Vagina (tissue), 2 donors: ENCODE measurements at regions not wholly inside any gene's neighbourhood (a gene's known extent, or its start where the extent isn't known, plus 50 kb on each side); places are given as distances from the start of the nearest gene placed in this dataset.

Experiments
- DNase-seq, 2 donors: peaks; one replicate each; pipeline ENCODE4 v3.0.0-alpha.2; 2017; ENCODE audit errors: extremely low spot score in 2 of 2
- H3K27ac ChIP-seq: fragments of 200-600 bp; sonication (generic); one replicate; pipeline ENCODE4 v1.5.1; 2019
- H3K27me3 ChIP-seq: fragments of 200-600 bp; sonication (generic); one replicate; pipeline ENCODE4 v1.5.1; 2019
- H3K36me3 ChIP-seq, 2 donors: fragments of 200-600 bp; sonication (generic); one replicate each; pipeline ENCODE4 v1.5.1; 2017 to 2019
- H3K4me1 ChIP-seq: fragments of 200-600 bp; sonication (generic); one replicate; pipeline ENCODE4 v1.5.1; 2019
- H3K4me3 ChIP-seq, 2 donors: fragments of 200-600 bp; sonication (generic); 1 replicate in 1 of 2; 2 replicates in 1 of 2; pipeline ENCODE4 v1.5.1; 2016 to 2019
- H3K9me3 ChIP-seq: fragments of 200-600 bp; sonication (generic); one replicate; pipeline ENCODE4 v1.5.1; 2019
- CTCF ChIP-seq, 3 experiments: fragments of 450-650 bp in 2 of 3; fragments of 200-600 bp in 1 of 3; sonication (generic) in 1 of 3; IDR thresholded peaks; one replicate each; pipeline ENCODE4 v1.5.1; 2017 to 2019; ENCODE audit warnings: antibody characterized with exemption in 3 of 3, mild to moderate bottlenecking in 2 of 3, moderate library complexity in 2 of 3
- POLR2A ChIP-seq, 2 donors: fragments of 450-650 bp; IDR thresholded peaks; one replicate each; pipeline ENCODE4 v1.6.1; 2017; ENCODE audit warnings: antibody characterized with exemption in 2 of 2, mild to moderate bottlenecking in 2 of 2, moderate library complexity in 2 of 2
- POLR2AphosphoS5 ChIP-seq, 2 donors: sonication (generic); formaldehyde crosslinking; IDR thresholded peaks; one replicate each; pipeline ENCODE4 v1.9.0; 2017; ENCODE audit warnings: antibody characterized with exemption in 2 of 2, mild to moderate bottlenecking in 2 of 2, low read depth in 1 of 2; ENCODE audit not compliant: insufficient read depth in 1 of 2
- intact Hi-C: fragments of 100-400 bp; cut with DNase I; formaldehyde crosslinking; loops from one replicate; pipeline ENCODE4 v1.15.1; 2023

DNA sequence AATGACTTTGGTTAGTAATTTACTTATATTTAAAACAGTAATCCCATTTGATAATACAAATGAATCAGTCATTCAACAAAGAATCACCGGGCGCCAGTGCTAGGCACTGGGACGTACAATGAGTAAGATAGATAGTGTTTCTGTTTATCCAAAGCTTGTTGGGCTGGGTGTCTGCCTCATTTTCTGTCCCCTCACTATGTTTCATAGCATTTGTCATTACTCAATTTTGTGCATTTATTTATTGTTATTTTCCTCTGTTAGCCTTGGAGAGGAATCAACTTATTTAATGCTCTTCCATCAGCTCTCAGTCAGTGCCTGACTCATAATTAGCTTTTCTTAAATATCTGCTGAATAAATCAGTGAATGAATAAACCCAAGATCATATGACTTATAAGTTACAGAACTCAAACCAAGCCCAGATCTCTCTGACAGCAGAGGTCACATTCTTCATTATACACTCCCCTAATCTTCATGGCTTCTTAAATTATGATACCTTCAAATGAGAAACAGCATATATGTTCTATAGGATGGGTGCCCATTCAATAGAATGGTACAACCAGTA lies 86.2 kb downstream of the TSPAN8 start:
- Histone ChIP-seq H3K36me3 (no peaks in the 10 kb centered on the region), H3K4me3 (no peak overlapping the region), H3K9me3 (no peaks in the 10 kb centered on the region), H3K27ac (no peak overlapping the region), H3K4me1 (no peaks in the 10 kb centered on the region), H3K27me3 (no peaks in the 10 kb centered on the region)
- DNase-seq: no peak
- TF ChIP-seq CTCF (IDR thresholded peaks at IDR 0.05): no peak
- TF ChIP-seq POLR2A (IDR thresholded peaks at IDR 0.05): no peak
- TF ChIP-seq POLR2AphosphoS5 (IDR thresholded peaks at IDR 0.05; ENCODE audit: insufficient read depth in 1 of 2, low read depth in 1 of 2): no peak
- intact Hi-C loops: no loop called here

DNA sequence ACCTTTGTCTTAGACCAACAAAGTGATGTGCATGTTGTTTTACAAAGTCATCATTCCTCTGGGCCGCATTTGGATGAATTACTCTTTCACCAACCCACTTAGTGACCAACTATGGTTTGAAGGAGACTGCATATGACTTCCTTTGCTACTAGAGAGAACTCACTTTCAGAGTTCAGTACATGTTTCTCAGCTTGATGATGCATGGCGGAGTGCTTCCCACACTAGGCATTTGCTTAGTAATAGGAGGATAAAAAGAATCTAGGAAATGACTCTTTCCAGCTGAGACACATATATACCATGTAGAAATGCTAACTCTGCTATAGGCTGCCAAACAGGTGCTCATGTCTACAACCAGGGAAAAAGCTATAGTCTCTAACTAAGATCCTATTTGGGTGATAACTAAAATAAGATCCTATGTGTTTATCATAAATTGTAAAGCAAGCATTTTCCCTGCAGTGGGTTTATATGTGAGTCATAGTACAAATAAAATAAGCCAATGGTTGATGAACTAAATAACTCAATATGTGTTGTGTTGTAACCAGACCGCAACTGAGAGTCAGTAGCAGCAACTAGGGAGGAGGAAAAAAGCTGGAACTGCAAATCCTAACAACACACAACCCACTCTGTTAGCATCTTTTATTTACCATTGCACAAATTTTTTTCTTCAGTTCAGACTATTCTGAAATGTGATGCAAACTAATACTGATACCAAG lies 87.2 kb downstream of the TSPAN8 start:
- DNase-seq: no peak
- H3K4me1 ChIP-seq: no peaks in the 10 kb centered on the region
- H3K4me3 ChIP-seq: no peak overlapping the region
- TF ChIP-seq POLR2AphosphoS5 (IDR thresholded peaks at IDR 0.05; ENCODE audit: insufficient read depth in 1 of 2, low read depth in 1 of 2): no peak
- no peak for TF ChIP-seq POLR2A (IDR thresholded peaks at IDR 0.05)
- no peak for TF ChIP-seq CTCF (IDR thresholded peaks at IDR 0.05)
- H3K27me3 ChIP-seq: no peaks in the 10 kb centered on the region
- no peak overlapping the region for H3K27ac ChIP-seq
- H3K36me3 ChIP-seq: no peaks in the 10 kb centered on the region
- H3K9me3 ChIP-seq: no peaks in the 10 kb centered on the region
- intact Hi-C loops: no loop called here

DNA sequence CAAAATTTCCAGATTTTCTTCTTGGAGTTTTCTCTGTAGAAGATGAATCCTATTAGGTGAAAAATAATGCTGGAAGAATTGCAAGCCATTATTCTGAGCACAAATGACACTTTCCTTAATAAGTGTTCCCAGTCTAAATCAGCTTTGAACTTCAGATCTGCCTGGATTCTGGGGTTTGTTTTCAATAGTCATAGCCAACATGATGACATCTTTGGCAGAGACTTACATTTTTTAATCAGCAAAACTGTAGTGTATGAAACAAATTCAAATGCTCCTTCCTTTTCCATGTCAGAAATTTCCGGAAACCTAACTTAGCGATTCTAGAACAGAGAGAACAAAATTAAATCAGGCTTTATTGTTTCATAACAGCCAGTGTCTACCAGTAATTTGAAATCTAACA lies 88.5 kb downstream of the TSPAN8 start:
- no peak overlapping the region for H3K27ac ChIP-seq
- TF ChIP-seq CTCF (IDR thresholded peaks at IDR 0.05) (no peak), POLR2A (IDR thresholded peaks at IDR 0.05) (no peak), POLR2AphosphoS5 (IDR thresholded peaks at IDR 0.05; ENCODE audit: insufficient read depth in 1 of 2, low read depth in 1 of 2) (no peak)
- H3K4me3 ChIP-seq: no peak overlapping the region
- H3K9me3 ChIP-seq: no peaks in the 10 kb centered on the region
- H3K36me3 ChIP-seq: no peaks in the 10 kb centered on the region
- H3K27me3 ChIP-seq: no peaks in the 10 kb centered on the region
- no peaks in the 10 kb centered on the region for H3K4me1 ChIP-seq
- intact Hi-C loops: no loop called here
- no peak for DNase-seq

- Histone ChIP-seq H3K9me3 (no peaks in the 10 kb centered on the region), H3K36me3 (no peaks in the 10 kb centered on the region), H3K4me1 (no peaks in the 10 kb centered on the region), H3K27ac (no peak overlapping the region), H3K4me3 (no peak overlapping the region), H3K27me3 (no peaks in the 10 kb centered on the region)
- no peak for DNase-seq
- TF ChIP-seq POLR2A (IDR thresholded peaks at IDR 0.05) (no peak), POLR2AphosphoS5 (IDR thresholded peaks at IDR 0.05; ENCODE audit: insufficient read depth in 1 of 2, low read depth in 1 of 2) (no peak), CTCF (IDR thresholded peaks at IDR 0.05) (no peak)
- intact Hi-C loops: no loop called here
Measured at GRCh38 chr12:71063087-71063486, 94.7 kb downstream of the TSPAN8 start.

GRCh38 chr12:71061451-71061850 lies 96.3 kb downstream of the TSPAN8 start:
- no peaks in the 10 kb centered on the region for H3K9me3 ChIP-seq
- intact Hi-C loops: no loop called here

More at GRCh38 chr12:71061451-71061850, 96.3 kb downstream of the TSPAN8 start:
- Histone ChIP-seq H3K27ac (no peak overlapping the region), H3K27me3 (no peaks in the 10 kb centered on the region), H3K4me1 (no peaks in the 10 kb centered on the region), H3K4me3 (no peak overlapping the region), H3K36me3 (no peaks in the 10 kb centered on the region)
- TF ChIP-seq CTCF (IDR thresholded peaks at IDR 0.05) (no peak), POLR2A (IDR thresholded peaks at IDR 0.05) (no peak), POLR2AphosphoS5 (IDR thresholded peaks at IDR 0.05; ENCODE audit: insufficient read depth in 1 of 2, low read depth in 1 of 2) (no peak)
- no peak for DNase-seq
